Mucosa of gallbladder (tissue), 1 donor: ENCODE measurements at regions not wholly inside any gene's neighbourhood (a gene's known extent, or its start where the extent isn't known, plus 50 kb on each side); places are given as distances from the start of the nearest gene placed in this dataset.
A peak's percentile ranks its signal among the peaks of the same experiment; 100 is the strongest.
"Not testable (repeated sequence)": the region's sequence is repeated elsewhere in the genome, so short reads cannot be mapped to it uniquely, and the experiment has no call there.

Source experiments
- DNase-seq: peaks from one replicate; pipeline ENCODE4 v3.0.0-alpha.2; 2020; ENCODE audit warnings: low spot score
- donor health status: DM: no; HTN: no; CAD: no.

GRCh38 chr4:23958749-23959148 is 68.9 kb upstream of the PPARGC1A start:
- no peak for DNase-seq

- no peak for DNase-seq
Observed at GRCh38 chr4:23957465-23957864, 67.6 kb upstream of the PPARGC1A start.

- DNase-seq = no peak
Observed at GRCh38 chr4:23956601-23957364, 66.9 kb upstream of the PPARGC1A start.

GRCh38 chr4:23952258-23952657 is 62.4 kb upstream of the PPARGC1A start:
- DNase-seq = no peak

- no peak for DNase-seq
Observed at GRCh38 chr4:23947826-23948225, 58.0 kb upstream of the PPARGC1A start.

GRCh38 chr4:23946299-23946698 is 56.5 kb upstream of the PPARGC1A start:
- no peak for DNase-seq

GRCh38 chr4:23945451-23946017 is 55.7 kb upstream of the PPARGC1A start:
- DNase-seq = peak; percentile 70

GRCh38 chr4:23944556-23944955 is 54.7 kb upstream of the PPARGC1A start:
- DNase-seq = not testable (repeated sequence)

- no peak for DNase-seq
Observed at GRCh38 chr4:23943478-23943877, 53.6 kb upstream of the PPARGC1A start.

GRCh38 chr4:23942471-23942870 is 52.6 kb upstream of the PPARGC1A start:
- DNase-seq = no peak
